ENCODE measurements at regions not wholly inside any gene's neighbourhood (a gene's known extent, or its start where the extent isn't known, plus 50 kb on each side); places are given as distances from the start of the nearest gene placed in this dataset.

GRCh38 chr5:112070022-112070421 is 313.0 kb upstream of the NREP start:
- intact Hi-C loops (cut with DNase I), result no loop called here
- WGBS, 2 donors, result 88 to 94% methylated on average over 1 of the region's 1 CpG
- no peak overlapping the region for H3K4me3 ChIP-seq (ENCODE audit: low read length in 2 of 2)

GRCh38 chr5:112069329-112069728 is 312.3 kb upstream of the NREP start:
- no peak overlapping the region for H3K27ac ChIP-seq (ENCODE audit: low read depth in 1 of 2, low read length in 2 of 2)
- no peak for ATAC-seq (ENCODE audit: low FRiP score)
- H3K4me1 ChIP-seq (ENCODE audit: control insufficient read depth in 1 of 2, insufficient read depth in 2 of 2, low read length in 2 of 2), result no peaks in the 10 kb centered on the region
- no peaks in the 10 kb centered on the region for H3K27me3 ChIP-seq (ENCODE audit: control insufficient read depth in 1 of 2, insufficient read depth in 2 of 2, low read length in 1 of 2)
- intact Hi-C loops (cut with DNase I), result no loop called here
- H3K4me3 ChIP-seq (ENCODE audit: low read length in 2 of 2), result no peak overlapping the region
- H3K9me3 ChIP-seq (ENCODE audit: control insufficient read depth, low read length), result no peaks in the 10 kb centered on the region
- no peaks in the 10 kb centered on the region for H3K36me3 ChIP-seq (ENCODE audit: control insufficient read depth in 1 of 2, insufficient read depth in 2 of 2, low read length in 1 of 2)
- DNase-seq, result no peak
- WGBS, 2 donors, result 94 to 95% methylated on average over 3 of the region's 3 CpGs

More at GRCh38 chr5:112070022-112070421, 313.0 kb upstream of the NREP start:
- H3K27ac ChIP-seq (ENCODE audit: low read depth in 1 of 2, low read length in 2 of 2), result no peak overlapping the region
- H3K36me3 ChIP-seq (ENCODE audit: control insufficient read depth in 1 of 2, insufficient read depth in 2 of 2, low read length in 1 of 2), result no peaks in the 10 kb centered on the region
- no peak for ATAC-seq (ENCODE audit: low FRiP score)
- H3K4me1 ChIP-seq (ENCODE audit: control insufficient read depth in 1 of 2, insufficient read depth in 2 of 2, low read length in 2 of 2), result no peaks in the 10 kb centered on the region
- no peak for DNase-seq
- H3K27me3 ChIP-seq (ENCODE audit: control insufficient read depth in 1 of 2, insufficient read depth in 2 of 2, low read length in 1 of 2), result no peaks in the 10 kb centered on the region
- no peaks in the 10 kb centered on the region for H3K9me3 ChIP-seq (ENCODE audit: control insufficient read depth, low read length)

- 74 to 92% methylated on average over 3 of the region's 3 CpGs for WGBS, 2 donors
- Histone ChIP-seq H3K4me1 (ENCODE audit: control insufficient read depth in 1 of 2, insufficient read depth in 2 of 2, low read length in 2 of 2) (no peaks in the 10 kb centered on the region), H3K27ac (ENCODE audit: low read depth in 1 of 2, low read length in 2 of 2) (no peak overlapping the region), H3K27me3 (ENCODE audit: control insufficient read depth in 1 of 2, insufficient read depth in 2 of 2, low read length in 1 of 2) (no peaks in the 10 kb centered on the region), H3K4me3 (ENCODE audit: low read length in 2 of 2) (no peak overlapping the region), H3K9me3 (ENCODE audit: control insufficient read depth, low read length) (no peaks in the 10 kb centered on the region), H3K36me3 (ENCODE audit: control insufficient read depth in 1 of 2, insufficient read depth in 2 of 2, low read length in 1 of 2) (no peaks in the 10 kb centered on the region)
- DNase-seq (no peak), ATAC-seq (ENCODE audit: low FRiP score) (no peak)
- intact Hi-C loops (cut with DNase I), result no loop called here
Measured at GRCh38 chr5:112068593-112068992, 311.6 kb upstream of the NREP start.

GRCh38 chr5:112065781-112066180 is 308.8 kb upstream of the NREP start:
- H3K9me3 ChIP-seq (ENCODE audit: control insufficient read depth, low read length), result no peaks in the 10 kb centered on the region
- H3K4me1 ChIP-seq (ENCODE audit: control insufficient read depth in 1 of 2, insufficient read depth in 2 of 2, low read length in 2 of 2), result no peaks in the 10 kb centered on the region
- intact Hi-C loops (cut with DNase I), result no loop called here
- no peaks in the 10 kb centered on the region for H3K36me3 ChIP-seq (ENCODE audit: control insufficient read depth in 1 of 2, insufficient read depth in 2 of 2, low read length in 1 of 2)
- no peak overlapping the region for H3K4me3 ChIP-seq (ENCODE audit: low read length in 2 of 2)
- no peak for ATAC-seq (ENCODE audit: low FRiP score)
- H3K27ac ChIP-seq (ENCODE audit: low read depth in 1 of 2, low read length in 2 of 2), result no peak overlapping the region
- H3K27me3 ChIP-seq (ENCODE audit: control insufficient read depth in 1 of 2, insufficient read depth in 2 of 2, low read length in 1 of 2), result no peaks in the 10 kb centered on the region
- no peak for DNase-seq

GRCh38 chr5:112064956-112065355 is 308.0 kb upstream of the NREP start:
- DNase-seq (no peak), ATAC-seq (ENCODE audit: low FRiP score) (no peak)
- no peak overlapping the region for H3K27ac ChIP-seq (ENCODE audit: low read depth in 1 of 2, low read length in 2 of 2)
- intact Hi-C loops (cut with DNase I), result no loop called here
- H3K9me3 ChIP-seq (ENCODE audit: control insufficient read depth, low read length), result no peaks in the 10 kb centered on the region
- H3K36me3 ChIP-seq (ENCODE audit: control insufficient read depth in 1 of 2, insufficient read depth in 2 of 2, low read length in 1 of 2), result no peaks in the 10 kb centered on the region
- no peaks in the 10 kb centered on the region for H3K27me3 ChIP-seq (ENCODE audit: control insufficient read depth in 1 of 2, insufficient read depth in 2 of 2, low read length in 1 of 2)
- no peaks in the 10 kb centered on the region for H3K4me1 ChIP-seq (ENCODE audit: control insufficient read depth in 1 of 2, insufficient read depth in 2 of 2, low read length in 2 of 2)
- WGBS, 2 donors, result 96 to 97% methylated on average over 2 of the region's 2 CpGs
- no peak overlapping the region for H3K4me3 ChIP-seq (ENCODE audit: low read length in 2 of 2)

- no peak overlapping the region for H3K27ac ChIP-seq (ENCODE audit: low read depth in 1 of 2, low read length in 2 of 2)
- H3K36me3 ChIP-seq (ENCODE audit: control insufficient read depth in 1 of 2, insufficient read depth in 2 of 2, low read length in 1 of 2), result no peaks in the 10 kb centered on the region
- H3K4me1 ChIP-seq (ENCODE audit: control insufficient read depth in 1 of 2, insufficient read depth in 2 of 2, low read length in 2 of 2), result no peaks in the 10 kb centered on the region
- H3K27me3 ChIP-seq (ENCODE audit: control insufficient read depth in 1 of 2, insufficient read depth in 2 of 2, low read length in 1 of 2), result no peaks in the 10 kb centered on the region
- no peak for DNase-seq
- ATAC-seq (ENCODE audit: low FRiP score), result no peak
- no peaks in the 10 kb centered on the region for H3K9me3 ChIP-seq (ENCODE audit: control insufficient read depth, low read length)
- no peak overlapping the region for H3K4me3 ChIP-seq (ENCODE audit: low read length in 2 of 2)
- WGBS, 2 donors, result 92 to 94% methylated on average over 2 of the region's 2 CpGs
- intact Hi-C loops (cut with DNase I), result no loop called here
Measured at GRCh38 chr5:112064271-112064701, 307.3 kb upstream of the NREP start.

- no peak for ATAC-seq (ENCODE audit: low FRiP score)
- no peaks in the 10 kb centered on the region for H3K36me3 ChIP-seq (ENCODE audit: control insufficient read depth in 1 of 2, insufficient read depth in 2 of 2, low read length in 1 of 2)
- H3K4me3 ChIP-seq (ENCODE audit: low read length in 2 of 2), result no peak overlapping the region
- no peak overlapping the region for H3K27ac ChIP-seq (ENCODE audit: low read depth in 1 of 2, low read length in 2 of 2)
- H3K9me3 ChIP-seq (ENCODE audit: control insufficient read depth, low read length), result no peaks in the 10 kb centered on the region
- 71 to 73% methylated on average over 1 of the region's 1 CpG for WGBS, 2 donors
- H3K4me1 ChIP-seq (ENCODE audit: control insufficient read depth in 1 of 2, insufficient read depth in 2 of 2, low read length in 2 of 2), result no peaks in the 10 kb centered on the region
- intact Hi-C loops (cut with DNase I), result no loop called here
- H3K27me3 ChIP-seq (ENCODE audit: control insufficient read depth in 1 of 2, insufficient read depth in 2 of 2, low read length in 1 of 2), result no peaks in the 10 kb centered on the region
- no peak for DNase-seq
Measured at GRCh38 chr5:112063856-112064255, 306.9 kb upstream of the NREP start.

- Histone ChIP-seq H3K4me3 (ENCODE audit: low read length in 2 of 2) (no peak overlapping the region), H3K27ac (ENCODE audit: low read depth in 1 of 2, low read length in 2 of 2) (no peak overlapping the region), H3K27me3 (ENCODE audit: control insufficient read depth in 1 of 2, insufficient read depth in 2 of 2, low read length in 1 of 2) (no peaks in the 10 kb centered on the region), H3K9me3 (ENCODE audit: control insufficient read depth, low read length) (no peaks in the 10 kb centered on the region), H3K4me1 (ENCODE audit: control insufficient read depth in 1 of 2, insufficient read depth in 2 of 2, low read length in 2 of 2) (no peaks in the 10 kb centered on the region), H3K36me3 (ENCODE audit: control insufficient read depth in 1 of 2, insufficient read depth in 2 of 2, low read length in 1 of 2) (no peaks in the 10 kb centered on the region)
- intact Hi-C loops (cut with DNase I), result no loop called here
- WGBS, 2 donors, result 25 to 45% methylated on average over 2 of the region's 2 CpGs
- no peak for ATAC-seq (ENCODE audit: low FRiP score)
- no peak for DNase-seq
Measured at GRCh38 chr5:112063191-112063590, 306.2 kb upstream of the NREP start.

- no peak for DNase-seq
- no peaks in the 10 kb centered on the region for H3K4me1 ChIP-seq (ENCODE audit: control insufficient read depth in 1 of 2, insufficient read depth in 2 of 2, low read length in 2 of 2)
- no peak overlapping the region for H3K4me3 ChIP-seq (ENCODE audit: low read length in 2 of 2)
- H3K9me3 ChIP-seq (ENCODE audit: control insufficient read depth, low read length), result no peaks in the 10 kb centered on the region
- H3K27me3 ChIP-seq (ENCODE audit: control insufficient read depth in 1 of 2, insufficient read depth in 2 of 2, low read length in 1 of 2), result no peaks in the 10 kb centered on the region
- H3K36me3 ChIP-seq (ENCODE audit: control insufficient read depth in 1 of 2, insufficient read depth in 2 of 2, low read length in 1 of 2), result no peaks in the 10 kb centered on the region
- no peak for ATAC-seq (ENCODE audit: low FRiP score)
- WGBS, 2 donors, result 88 to 89% methylated on average over 2 of the region's 2 CpGs
- no peak overlapping the region for H3K27ac ChIP-seq (ENCODE audit: low read depth in 1 of 2, low read length in 2 of 2)
- intact Hi-C loops (cut with DNase I), result no loop called here
Measured at GRCh38 chr5:112062181-112062580, 305.2 kb upstream of the NREP start.
